ENCODE measurements at regions not wholly inside any gene's neighbourhood (a gene's known extent, or its start where the extent isn't known, plus 50 kb on each side); places are given as distances from the start of the nearest gene placed in this dataset.
A peak's percentile ranks its signal among the peaks of the same experiment; 100 is the strongest.

DNA sequence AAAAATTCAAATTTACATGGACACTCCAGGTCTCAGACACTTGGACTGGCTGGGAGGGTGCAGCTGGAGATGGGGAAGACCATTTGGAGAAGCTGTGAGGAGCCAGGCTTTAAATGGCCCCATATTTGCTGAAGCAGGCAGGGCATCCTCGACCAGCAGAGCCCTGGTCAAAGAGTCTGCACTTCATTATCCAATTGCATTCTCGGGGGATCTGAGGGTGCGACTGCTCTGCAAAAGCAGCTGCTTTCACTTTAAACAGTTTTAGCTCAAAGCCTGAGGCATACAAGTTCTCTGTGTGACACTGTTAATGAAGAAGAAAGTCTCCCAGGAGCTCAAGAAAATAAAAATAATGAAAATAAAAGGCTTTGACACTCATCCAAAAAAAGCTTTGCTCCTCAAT is 98.0 kb upstream of the SLC25A36 start:
- H3K4me3 ChIP-seq, result peak overlapping the region; percentile 26
- TF ChIP-seq POLR2AphosphoS5 (IDR thresholded peaks at IDR 0.05; ENCODE audit: borderline replicate concordance, low read depth, low read length) (no peak), FOXP2 (optimal IDR thresholded peaks at IDR 0.05; ENCODE audit: control extremely low read depth, extremely low read length, insufficient read depth) (no peak), EZH2 (IDR thresholded peaks at IDR 0.05) (no peak)
- H3K27ac ChIP-seq, result 0 out of 2 replicates have a peak overlapping the region, but pooled peaks have one; percentile 6
- no peak overlapping the region for H3K9ac ChIP-seq (ENCODE audit: insufficient read length)
- DNase-seq (ENCODE audit: low read depth, low spot score), result no peak
- H3K9me3 ChIP-seq (ENCODE audit: low read depth, low read length), result no peaks in the 10 kb centered on the region
- H3K36me3 ChIP-seq (ENCODE audit: insufficient read depth, low read length), result no peaks in the 10 kb centered on the region

DNA sequence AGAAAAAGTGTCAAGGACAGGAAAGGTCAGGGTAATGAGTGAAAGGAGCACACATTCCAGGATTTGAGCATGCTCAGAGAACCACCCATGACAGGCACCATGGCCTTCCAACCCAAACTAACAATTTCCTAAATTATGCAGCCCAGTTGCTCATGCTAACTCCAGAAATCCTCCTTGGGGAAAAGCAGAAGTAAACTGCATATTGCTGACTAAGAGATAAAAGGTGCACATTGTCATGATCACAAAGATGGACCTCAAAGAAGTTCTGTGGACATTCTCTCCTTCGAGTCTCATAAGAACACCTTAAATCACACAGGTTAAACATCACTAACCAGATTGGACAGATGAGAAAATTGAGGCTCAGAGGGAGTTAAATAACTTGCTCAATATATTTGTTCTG is 97.6 kb upstream of the SLC25A36 start:
- TF ChIP-seq EZH2 (IDR thresholded peaks at IDR 0.05), result no peak
- no peak for TF ChIP-seq FOXP2 (optimal IDR thresholded peaks at IDR 0.05; ENCODE audit: control extremely low read depth, extremely low read length, insufficient read depth)
- no peak for TF ChIP-seq POLR2AphosphoS5 (IDR thresholded peaks at IDR 0.05; ENCODE audit: borderline replicate concordance, low read depth, low read length)
- no peak for DNase-seq (ENCODE audit: low read depth, low spot score)
- H3K9me3 ChIP-seq (ENCODE audit: low read depth, low read length), result no peaks in the 10 kb centered on the region
- no peak overlapping the region for H3K9ac ChIP-seq (ENCODE audit: insufficient read length)
- H3K4me3 ChIP-seq, result peak overlapping the region; percentile 26
- H3K27ac ChIP-seq, result no peak overlapping the region
- no peaks in the 10 kb centered on the region for H3K36me3 ChIP-seq (ENCODE audit: insufficient read depth, low read length)

DNA sequence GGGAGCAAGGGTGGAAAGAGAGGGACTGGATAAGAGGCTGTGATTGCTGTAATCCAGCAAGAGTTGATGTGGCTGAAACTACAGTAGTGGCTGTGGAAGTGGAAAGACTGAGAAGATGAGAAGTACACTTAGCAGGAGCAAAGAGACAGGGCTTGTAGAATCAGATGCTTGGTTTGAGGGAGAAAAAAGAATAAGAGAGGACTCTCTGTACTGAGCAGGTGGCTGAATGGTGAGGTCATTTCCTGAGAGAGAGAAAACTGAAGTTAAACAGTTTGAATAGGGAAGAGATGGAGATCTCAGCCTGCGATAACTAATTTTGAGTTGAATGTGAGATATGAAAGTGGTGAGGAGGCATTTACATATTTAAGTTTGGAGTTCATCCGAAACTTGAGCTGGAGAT is 95.8 kb upstream of the SLC25A36 start:
- TF ChIP-seq FOXP2 (optimal IDR thresholded peaks at IDR 0.05; ENCODE audit: control extremely low read depth, extremely low read length, insufficient read depth) (no peak), POLR2AphosphoS5 (IDR thresholded peaks at IDR 0.05; ENCODE audit: borderline replicate concordance, low read depth, low read length) (no peak), EZH2 (IDR thresholded peaks at IDR 0.05) (no peak)
- no peak overlapping the region for H3K4me3 ChIP-seq
- no peak overlapping the region for H3K27ac ChIP-seq
- H3K9ac ChIP-seq (ENCODE audit: insufficient read length), result no peak overlapping the region
- no peak for DNase-seq (ENCODE audit: low read depth, low spot score)
- no peaks in the 10 kb centered on the region for H3K36me3 ChIP-seq (ENCODE audit: insufficient read depth, low read length)
- H3K9me3 ChIP-seq (ENCODE audit: low read depth, low read length), result no peaks in the 10 kb centered on the region

DNA sequence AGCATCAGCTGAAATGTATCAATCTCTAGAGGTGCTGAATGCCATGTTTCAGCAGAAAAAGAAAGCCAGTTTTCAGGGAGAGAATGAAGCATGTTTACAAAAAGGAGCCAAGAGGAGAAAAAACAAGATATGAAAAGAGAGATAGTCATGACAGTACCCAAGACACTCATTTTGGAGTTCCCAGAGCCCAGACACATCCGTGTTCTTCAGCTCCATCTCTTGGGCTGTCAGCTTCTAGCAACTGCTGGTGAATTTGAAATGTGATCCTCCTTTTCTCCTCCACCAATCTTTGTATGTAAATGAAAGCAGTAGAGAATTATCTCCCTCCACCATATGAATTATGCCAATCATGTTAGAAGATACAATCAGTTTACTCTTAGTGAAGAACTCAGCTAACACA is 93.0 kb upstream of the SLC25A36 start:
- TF ChIP-seq FOXP2 (optimal IDR thresholded peaks at IDR 0.05; ENCODE audit: control extremely low read depth, extremely low read length, insufficient read depth) (no peak), POLR2AphosphoS5 (IDR thresholded peaks at IDR 0.05; ENCODE audit: borderline replicate concordance, low read depth, low read length) (no peak), EZH2 (IDR thresholded peaks at IDR 0.05) (no peak)
- DNase-seq (ENCODE audit: low read depth, low spot score), result no peak
- H3K27ac ChIP-seq, result no peak overlapping the region
- no peak overlapping the region for H3K4me3 ChIP-seq
- no peaks in the 10 kb centered on the region for H3K36me3 ChIP-seq (ENCODE audit: insufficient read depth, low read length)
- no peaks in the 10 kb centered on the region for H3K9me3 ChIP-seq (ENCODE audit: low read depth, low read length)
- no peak overlapping the region for H3K9ac ChIP-seq (ENCODE audit: insufficient read length)

DNA sequence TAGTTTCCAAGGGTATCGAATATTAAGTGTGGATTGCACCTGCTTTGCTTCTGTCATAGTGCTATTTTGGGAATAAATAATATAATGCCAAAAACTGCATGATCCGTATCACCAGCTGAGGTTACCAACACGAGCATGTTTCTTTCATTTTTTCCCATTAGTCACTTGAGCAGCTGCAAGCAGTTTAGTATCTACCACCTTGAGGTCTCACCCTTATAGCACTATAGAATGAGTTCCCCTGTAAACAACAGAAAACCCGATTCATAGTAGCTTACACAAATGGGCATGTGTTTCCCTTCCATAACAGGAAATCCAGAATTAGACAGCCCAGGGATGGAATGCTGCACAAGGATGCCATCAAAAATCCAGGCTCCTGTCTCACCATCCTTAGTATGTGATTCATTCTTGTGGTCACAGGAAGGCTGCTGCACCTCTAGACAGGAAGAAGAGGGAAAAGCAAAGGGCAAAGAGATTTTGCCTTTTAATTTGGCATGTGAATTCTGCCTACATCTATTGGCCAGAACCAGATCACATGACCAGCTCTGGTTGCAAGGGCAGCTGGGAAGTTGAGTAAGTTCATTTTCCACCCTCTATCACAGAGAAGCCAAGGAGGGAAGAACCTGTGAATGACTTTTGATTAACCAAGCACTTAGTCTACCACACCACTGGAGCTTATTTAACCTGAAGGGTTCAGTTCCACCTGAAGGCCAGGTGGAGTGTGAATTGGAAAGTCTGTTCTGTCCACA is 91.3 kb upstream of the SLC25A36 start:
- TF ChIP-seq EZH2 (IDR thresholded peaks at IDR 0.05) (no peak), FOXP2 (optimal IDR thresholded peaks at IDR 0.05; ENCODE audit: control extremely low read depth, extremely low read length, insufficient read depth) (no peak), POLR2AphosphoS5 (IDR thresholded peaks at IDR 0.05; ENCODE audit: borderline replicate concordance, low read depth, low read length) (no peak)
- no peaks in the 10 kb centered on the region for H3K9me3 ChIP-seq (ENCODE audit: low read depth, low read length)
- H3K27ac ChIP-seq, result no peak overlapping the region
- no peak for DNase-seq (ENCODE audit: low read depth, low spot score)
- no peaks in the 10 kb centered on the region for H3K36me3 ChIP-seq (ENCODE audit: insufficient read depth, low read length)
- H3K9ac ChIP-seq (ENCODE audit: insufficient read length), result no peak overlapping the region
- H3K4me3 ChIP-seq, result no peak overlapping the region

DNA sequence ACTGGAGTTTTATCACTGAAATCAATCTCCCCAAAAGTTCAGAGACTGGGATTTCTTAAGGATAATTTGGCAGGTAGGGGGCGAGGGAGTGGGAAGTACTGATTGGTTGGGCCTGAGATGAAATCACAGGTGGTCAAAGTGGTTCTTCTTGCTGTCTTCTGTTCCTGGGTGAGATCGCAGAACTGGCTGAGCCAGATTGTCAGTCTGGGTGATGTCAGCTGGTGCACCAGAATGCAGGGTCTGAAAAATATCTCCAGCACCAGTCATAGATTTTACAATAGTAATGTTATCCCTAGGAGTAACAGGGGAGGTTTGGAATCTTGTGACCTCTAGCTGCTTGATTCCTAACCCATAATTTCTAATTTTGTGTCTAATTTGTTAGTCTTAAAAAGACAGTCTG is 86.7 kb upstream of the SLC25A36 start:
- H3K27ac ChIP-seq, result no peak overlapping the region
- H3K36me3 ChIP-seq (ENCODE audit: insufficient read depth, low read length), result no peaks in the 10 kb centered on the region
- no peak overlapping the region for H3K4me3 ChIP-seq
- DNase-seq (ENCODE audit: low read depth, low spot score), result no peak
- no peak overlapping the region for H3K9ac ChIP-seq (ENCODE audit: insufficient read length)
- TF ChIP-seq FOXP2 (optimal IDR thresholded peaks at IDR 0.05; ENCODE audit: control extremely low read depth, extremely low read length, insufficient read depth) (no peak), EZH2 (IDR thresholded peaks at IDR 0.05) (no peak), POLR2AphosphoS5 (IDR thresholded peaks at IDR 0.05; ENCODE audit: borderline replicate concordance, low read depth, low read length) (no peak)
- H3K9me3 ChIP-seq (ENCODE audit: low read depth, low read length), result no peaks in the 10 kb centered on the region

- Histone ChIP-seq H3K36me3 (ENCODE audit: insufficient read depth, low read length) (no peaks in the 10 kb centered on the region), H3K9ac (ENCODE audit: insufficient read length) (no peak overlapping the region), H3K27ac (no peak overlapping the region), H3K4me3 (no peak overlapping the region), H3K9me3 (ENCODE audit: low read depth, low read length) (no peaks in the 10 kb centered on the region)
- DNase-seq (ENCODE audit: low read depth, low spot score), result no peak
- no peak for TF ChIP-seq EZH2 (IDR thresholded peaks at IDR 0.05)
- TF ChIP-seq POLR2AphosphoS5 (IDR thresholded peaks at IDR 0.05; ENCODE audit: borderline replicate concordance, low read depth, low read length), result no peak
- no peak for TF ChIP-seq FOXP2 (optimal IDR thresholded peaks at IDR 0.05; ENCODE audit: control extremely low read depth, extremely low read length, insufficient read depth)
Measured at GRCh38 chr3:140856905-140857304, 84.7 kb upstream of the SLC25A36 start.

DNA sequence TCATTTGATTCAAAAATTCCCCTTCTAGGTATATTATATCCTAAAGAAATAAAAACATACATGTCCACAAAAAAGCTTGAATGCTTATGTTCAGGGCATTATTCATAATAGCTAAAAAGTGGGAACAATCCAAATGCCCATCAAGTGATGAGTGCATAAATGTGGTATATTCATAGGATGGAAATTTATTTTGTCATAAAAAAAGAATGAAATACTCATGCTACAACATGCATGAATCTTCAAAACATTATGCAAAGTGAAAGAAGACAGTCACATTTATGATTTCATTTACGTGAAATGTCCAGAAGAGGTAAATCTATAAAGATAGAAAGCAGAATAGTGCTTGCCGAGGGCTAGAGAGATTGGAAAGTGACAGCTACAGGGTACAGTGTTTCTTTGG is 83.6 kb upstream of the SLC25A36 start:
- no peak overlapping the region for H3K9ac ChIP-seq (ENCODE audit: insufficient read length)
- no peaks in the 10 kb centered on the region for H3K36me3 ChIP-seq (ENCODE audit: insufficient read depth, low read length)
- TF ChIP-seq EZH2 (IDR thresholded peaks at IDR 0.05) (no peak), POLR2AphosphoS5 (IDR thresholded peaks at IDR 0.05; ENCODE audit: borderline replicate concordance, low read depth, low read length) (no peak), FOXP2 (optimal IDR thresholded peaks at IDR 0.05; ENCODE audit: control extremely low read depth, extremely low read length, insufficient read depth) (no peak)
- no peak for DNase-seq (ENCODE audit: low read depth, low spot score)
- H3K27ac ChIP-seq, result no peak overlapping the region
- H3K4me3 ChIP-seq, result no peak overlapping the region
- H3K9me3 ChIP-seq (ENCODE audit: low read depth, low read length), result no peaks in the 10 kb centered on the region
